Neutrophil (primary cell): ENCODE measurements at regions not wholly inside any gene's neighbourhood (a gene's known extent, or its start where the extent isn't known, plus 50 kb on each side); places are given as distances from the start of the nearest gene placed in this dataset.

Experiments
- H3K27ac ChIP-seq: fragments of 200-600 bp; sonication (generic); 2 replicates; pipeline ENCODE4 v1.5.1; 2016; ENCODE audit warnings: mild to moderate bottlenecking, moderate library complexity
- H3K27me3 ChIP-seq: fragments of 200-600 bp; sonication (generic); 2 replicates; pipeline ENCODE4 v1.6.0; 2016; ENCODE audit warnings: mild to moderate bottlenecking
- H3K36me3 ChIP-seq: fragments of 200-600 bp; sonication (generic); 2 replicates; pipeline ENCODE4 v1.5.1; 2017
- H3K4me1 ChIP-seq, 2 experiments: fragments of 200-600 bp in 1 of 2; sonication (generic) in 1 of 2; 1 replicate in 1 of 2; 2 replicates in 1 of 2; pipeline versions ENCODE4 v1.5.1 to v1.6.1; 2013 to 2016; ENCODE audit warnings: low read depth in 1 of 2, low read length in 1 of 2, mild to moderate bottlenecking in 1 of 2, moderate library complexity in 1 of 2; ENCODE audit not compliant: control insufficient read depth in 1 of 2, insufficient read depth in 1 of 2
- H3K4me3 ChIP-seq, 2 experiments: fragments of 200-600 bp in 1 of 2; sonication (generic) in 1 of 2; 1 replicate in 1 of 2; 2 replicates in 1 of 2; pipeline ENCODE4 v1.5.1; 2013 to 2016; ENCODE audit warnings: low read depth in 1 of 2, low read length in 1 of 2, mild to moderate bottlenecking in 1 of 2, moderate library complexity in 1 of 2
- H3K9me3 ChIP-seq: fragments of 200-600 bp; sonication (generic); 2 replicates; pipeline ENCODE4 v1.5.1; 2016
- TF ChIP-seq, protein P1 (sequence below): fragments of 200-600 bp; sonication (generic); IDR thresholded peaks from 2 replicates; pipeline ENCODE4 v1.5.1; 2016; ENCODE audit warnings: antibody characterized with exemption

DNA sequence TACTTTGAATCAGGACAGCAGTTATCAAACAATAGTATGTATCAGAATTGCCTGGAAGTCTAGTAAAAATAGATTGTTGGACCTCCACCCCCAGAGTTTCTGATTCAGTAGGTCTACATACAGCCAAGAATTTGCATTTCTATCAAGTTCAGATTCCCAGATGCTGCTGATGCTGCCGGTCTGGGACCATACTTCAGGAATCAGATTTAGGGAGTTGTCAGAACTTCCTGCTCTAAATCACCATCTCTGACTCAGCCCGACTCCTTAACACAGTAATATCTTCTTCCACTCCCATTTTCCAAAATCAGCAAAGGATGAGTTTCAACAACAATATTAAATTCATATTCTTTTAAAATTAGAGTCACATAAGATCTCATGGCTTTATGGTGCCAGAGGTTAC is 227.2 kb upstream of the TMEM161B start:
- H3K36me3 ChIP-seq = no peaks in the 10 kb centered on the region
- no peak overlapping the region for H3K27ac ChIP-seq
- no peaks in the 10 kb centered on the region for H3K9me3 ChIP-seq
- no peaks in the 10 kb centered on the region for H3K27me3 ChIP-seq
- no peak overlapping the region for H3K4me3 ChIP-seq
- TF ChIP-seq, protein P1, sequence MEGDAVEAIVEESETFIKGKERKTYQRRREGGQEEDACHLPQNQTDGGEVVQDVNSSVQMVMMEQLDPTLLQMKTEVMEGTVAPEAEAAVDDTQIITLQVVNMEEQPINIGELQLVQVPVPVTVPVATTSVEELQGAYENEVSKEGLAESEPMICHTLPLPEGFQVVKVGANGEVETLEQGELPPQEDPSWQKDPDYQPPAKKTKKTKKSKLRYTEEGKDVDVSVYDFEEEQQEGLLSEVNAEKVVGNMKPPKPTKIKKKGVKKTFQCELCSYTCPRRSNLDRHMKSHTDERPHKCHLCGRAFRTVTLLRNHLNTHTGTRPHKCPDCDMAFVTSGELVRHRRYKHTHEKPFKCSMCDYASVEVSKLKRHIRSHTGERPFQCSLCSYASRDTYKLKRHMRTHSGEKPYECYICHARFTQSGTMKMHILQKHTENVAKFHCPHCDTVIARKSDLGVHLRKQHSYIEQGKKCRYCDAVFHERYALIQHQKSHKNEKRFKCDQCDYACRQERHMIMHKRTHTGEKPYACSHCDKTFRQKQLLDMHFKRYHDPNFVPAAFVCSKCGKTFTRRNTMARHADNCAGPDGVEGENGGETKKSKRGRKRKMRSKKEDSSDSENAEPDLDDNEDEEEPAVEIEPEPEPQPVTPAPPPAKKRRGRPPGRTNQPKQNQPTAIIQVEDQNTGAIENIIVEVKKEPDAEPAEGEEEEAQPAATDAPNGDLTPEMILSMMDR = no peak
- no peaks in the 10 kb centered on the region for H3K4me1 ChIP-seq

GRCh38 chr5:88490874-88491273 is 222.2 kb upstream of the TMEM161B start:
- TF ChIP-seq, protein P1 = no peak
- Histone ChIP-seq H3K4me1 (no peaks in the 10 kb centered on the region), H3K9me3 (no peaks in the 10 kb centered on the region), H3K27ac (no peak overlapping the region), H3K4me3 (no peak overlapping the region), H3K27me3 (no peaks in the 10 kb centered on the region), H3K36me3 (no peaks in the 10 kb centered on the region)

DNA sequence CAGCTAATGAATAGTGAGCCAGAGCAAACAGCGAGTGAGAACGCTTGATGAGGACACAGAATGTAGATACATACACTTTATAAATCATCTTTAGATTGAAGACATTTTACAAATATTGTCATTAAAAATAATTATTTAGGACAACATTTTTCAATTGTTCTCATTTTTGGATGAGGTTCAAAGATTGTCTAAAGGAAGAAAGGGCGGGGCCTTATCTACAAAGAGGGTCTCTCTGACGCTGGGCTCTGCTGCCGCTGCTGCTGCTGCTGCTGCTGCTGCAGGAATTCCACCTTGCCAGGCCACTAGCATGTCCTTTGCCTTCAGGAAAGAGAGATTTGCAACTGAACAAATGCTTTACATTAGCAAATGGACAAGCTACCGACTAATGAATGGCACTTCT is 220.7 kb upstream of the TMEM161B start:
- Histone ChIP-seq H3K4me1 (no peaks in the 10 kb centered on the region), H3K27me3 (no peaks in the 10 kb centered on the region), H3K4me3 (no peak overlapping the region), H3K27ac (no peak overlapping the region), H3K9me3 (no peaks in the 10 kb centered on the region), H3K36me3 (no peaks in the 10 kb centered on the region)
- TF ChIP-seq, protein P1 = no peak

GRCh38 chr5:88488561-88488960 is 219.9 kb upstream of the TMEM161B start:
- no peaks in the 10 kb centered on the region for H3K27me3 ChIP-seq
- no peaks in the 10 kb centered on the region for H3K9me3 ChIP-seq
- H3K4me1 ChIP-seq = no peaks in the 10 kb centered on the region
- TF ChIP-seq, protein P1 = no peak
- no peak overlapping the region for H3K27ac ChIP-seq
- H3K36me3 ChIP-seq = no peaks in the 10 kb centered on the region
- H3K4me3 ChIP-seq = no peak overlapping the region

- H3K9me3 ChIP-seq = no peaks in the 10 kb centered on the region
- no peaks in the 10 kb centered on the region for H3K36me3 ChIP-seq
- no peak overlapping the region for H3K27ac ChIP-seq
- no peaks in the 10 kb centered on the region for H3K27me3 ChIP-seq
- H3K4me3 ChIP-seq = no peak overlapping the region
- no peaks in the 10 kb centered on the region for H3K4me1 ChIP-seq
- TF ChIP-seq, protein P1 = no peak
Measured at GRCh38 chr5:88488130-88488529, 219.5 kb upstream of the TMEM161B start.

- no peaks in the 10 kb centered on the region for H3K4me1 ChIP-seq
- TF ChIP-seq, protein P1 = no peak
- no peaks in the 10 kb centered on the region for H3K9me3 ChIP-seq
- H3K36me3 ChIP-seq = no peaks in the 10 kb centered on the region
- H3K27ac ChIP-seq = no peak overlapping the region
- H3K4me3 ChIP-seq = no peak overlapping the region
- no peaks in the 10 kb centered on the region for H3K27me3 ChIP-seq
Measured at GRCh38 chr5:88487066-88487465, 218.4 kb upstream of the TMEM161B start.
